Fibroblast of lung (primary cell): ENCODE measurements at regions not wholly inside any gene's neighbourhood (a gene's known extent, or its start where the extent isn't known, plus 50 kb on each side); places are given as distances from the start of the nearest gene placed in this dataset.

Experiments used
- EZH2 ChIP-seq: IDR thresholded peaks from 2 replicates; pipeline ENCODE4 v1.5.1; 2012; ENCODE audit warnings: low read length, control low read depth, mild to moderate bottlenecking; ENCODE audit errors: missing control alignments
- TF ChIP-seq, protein P1 (sequence below), 2 donors: IDR thresholded peaks in 1 of 2; conservative IDR thresholded peaks in 1 of 2; 1 replicate in 1 of 2; 2 replicates in 1 of 2; pipeline ENCODE4 v1.5.1; 2011 to 2012; ENCODE audit warnings: low read length in 2 of 2, control low read depth in 1 of 2, inconsistent platforms in 1 of 2, low read depth in 1 of 2, mild to moderate bottlenecking in 1 of 2

DNA sequence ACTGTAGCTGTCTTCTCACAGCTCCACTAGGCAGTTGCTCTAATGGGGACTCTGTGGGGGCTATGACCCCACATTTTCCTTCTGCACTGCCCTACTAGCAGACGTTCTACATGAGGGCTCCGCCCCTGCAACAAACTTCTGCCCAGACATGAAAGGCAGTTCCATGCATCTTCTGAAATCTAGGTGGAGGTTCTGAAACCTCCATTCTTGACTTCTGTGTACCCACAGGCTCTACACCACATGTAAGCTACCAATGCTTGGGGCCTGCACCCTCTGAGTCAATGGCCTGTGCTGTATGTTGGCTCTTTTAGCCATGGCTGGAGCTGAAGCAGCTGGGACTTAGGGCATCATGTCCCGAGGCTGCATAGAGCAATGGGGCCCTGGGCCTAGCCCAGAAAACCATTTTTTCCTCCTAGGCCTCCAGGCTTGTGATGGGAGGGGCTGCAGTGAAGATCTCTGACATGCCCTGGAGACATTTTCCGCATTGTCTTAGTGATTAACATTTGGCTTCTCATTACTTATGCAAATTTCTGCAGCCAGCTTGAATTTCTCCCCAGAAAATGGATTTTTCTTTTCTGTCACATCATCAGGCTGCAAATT is 123.0 kb downstream of the MYCN start:
- TF ChIP-seq, protein P1, sequence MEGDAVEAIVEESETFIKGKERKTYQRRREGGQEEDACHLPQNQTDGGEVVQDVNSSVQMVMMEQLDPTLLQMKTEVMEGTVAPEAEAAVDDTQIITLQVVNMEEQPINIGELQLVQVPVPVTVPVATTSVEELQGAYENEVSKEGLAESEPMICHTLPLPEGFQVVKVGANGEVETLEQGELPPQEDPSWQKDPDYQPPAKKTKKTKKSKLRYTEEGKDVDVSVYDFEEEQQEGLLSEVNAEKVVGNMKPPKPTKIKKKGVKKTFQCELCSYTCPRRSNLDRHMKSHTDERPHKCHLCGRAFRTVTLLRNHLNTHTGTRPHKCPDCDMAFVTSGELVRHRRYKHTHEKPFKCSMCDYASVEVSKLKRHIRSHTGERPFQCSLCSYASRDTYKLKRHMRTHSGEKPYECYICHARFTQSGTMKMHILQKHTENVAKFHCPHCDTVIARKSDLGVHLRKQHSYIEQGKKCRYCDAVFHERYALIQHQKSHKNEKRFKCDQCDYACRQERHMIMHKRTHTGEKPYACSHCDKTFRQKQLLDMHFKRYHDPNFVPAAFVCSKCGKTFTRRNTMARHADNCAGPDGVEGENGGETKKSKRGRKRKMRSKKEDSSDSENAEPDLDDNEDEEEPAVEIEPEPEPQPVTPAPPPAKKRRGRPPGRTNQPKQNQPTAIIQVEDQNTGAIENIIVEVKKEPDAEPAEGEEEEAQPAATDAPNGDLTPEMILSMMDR (conservative IDR thresholded peaks at IDR 0.05 in 1 of 2, IDR thresholded peaks at IDR 0.05 in 1 of 2; ENCODE audit: low read depth in 1 of 2, low read length in 2 of 2): no peak
- no peak for TF ChIP-seq EZH2
